ENCODE measurements at regions not wholly inside any gene's neighbourhood (a gene's known extent, or its start where the extent isn't known, plus 50 kb on each side); places are given as distances from the start of the nearest gene placed in this dataset.

GRCh38 chr21:38729754-38730379 is 75.9 kb upstream of the ETS2 start:
- no peak for DNase-seq (ENCODE audit: low read depth)
- TF ChIP-seq CTCF (IDR thresholded peaks at IDR 0.05; ENCODE audit: control insufficient read depth, insufficient read depth, low read depth, low read length, missing control alignments): no peak
- H3K4me3 ChIP-seq (ENCODE audit: control insufficient read depth, low read depth, low read length): no peak overlapping the region

GRCh38 chr21:38733972-38734546 is 71.7 kb upstream of the ETS2 start:
- DNase-seq (ENCODE audit: low read depth): no peak
- TF ChIP-seq CTCF (IDR thresholded peaks at IDR 0.05; ENCODE audit: control insufficient read depth, insufficient read depth, low read depth, low read length, missing control alignments): peak; percentile 90
- H3K4me3 ChIP-seq (ENCODE audit: control insufficient read depth, low read depth, low read length): peak overlapping the region; percentile 18

GRCh38 chr21:38734646-38735365 is 70.9 kb upstream of the ETS2 start:
- no peak for DNase-seq (ENCODE audit: low read depth)
- H3K4me3 ChIP-seq (ENCODE audit: control insufficient read depth, low read depth, low read length): no peak overlapping the region
- TF ChIP-seq CTCF (IDR thresholded peaks at IDR 0.05; ENCODE audit: control insufficient read depth, insufficient read depth, low read depth, low read length, missing control alignments): no peak

GRCh38 chr21:38735626-38736206 is 70.0 kb upstream of the ETS2 start:
- no peak overlapping the region for H3K4me3 ChIP-seq (ENCODE audit: control insufficient read depth, low read depth, low read length)
- no peak for TF ChIP-seq CTCF (IDR thresholded peaks at IDR 0.05; ENCODE audit: control insufficient read depth, insufficient read depth, low read depth, low read length, missing control alignments)
- DNase-seq (ENCODE audit: low read depth): no peak

GRCh38 chr21:38740090-38740489 is 65.6 kb upstream of the ETS2 start:
- no peak for DNase-seq (ENCODE audit: low read depth)
- H3K4me3 ChIP-seq (ENCODE audit: control insufficient read depth, low read depth, low read length): no peak overlapping the region
- TF ChIP-seq CTCF (IDR thresholded peaks at IDR 0.05; ENCODE audit: control insufficient read depth, insufficient read depth, low read depth, low read length, missing control alignments): no peak

- no peak for DNase-seq (ENCODE audit: low read depth)
- no peak for TF ChIP-seq CTCF (IDR thresholded peaks at IDR 0.05; ENCODE audit: control insufficient read depth, insufficient read depth, low read depth, low read length, missing control alignments)
- no peak overlapping the region for H3K4me3 ChIP-seq (ENCODE audit: control insufficient read depth, low read depth, low read length)
Observed at GRCh38 chr21:38741092-38741949, 64.4 kb upstream of the ETS2 start.
